ENCODE measurements at regions not wholly inside any gene's neighbourhood (a gene's known extent, or its start where the extent isn't known, plus 50 kb on each side); places are given as distances from the start of the nearest gene placed in this dataset.

DNA sequence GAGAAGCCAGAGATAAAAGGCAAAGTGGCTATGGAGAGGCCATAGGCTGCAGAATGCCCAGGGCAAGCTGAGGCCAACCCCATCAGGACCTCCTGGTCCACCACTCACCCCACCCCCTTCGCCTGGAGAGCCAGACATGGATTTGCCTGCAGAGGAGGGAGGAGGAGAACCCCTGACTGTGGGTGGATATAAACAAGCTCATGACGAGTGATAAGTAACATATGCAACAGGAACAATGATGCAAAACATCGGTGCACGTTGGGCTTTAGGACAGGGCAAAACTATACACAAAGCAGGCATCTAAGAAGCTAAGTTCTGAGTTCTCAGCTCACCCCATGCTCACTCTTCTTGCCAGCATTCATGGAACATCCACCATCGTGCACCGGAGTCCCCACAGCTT lies 150.3 kb downstream of the ETS2 start:
- Histone ChIP-seq H3K27ac (ENCODE audit: low read depth, low read length) (no peak overlapping the region), H3K27me3 (ENCODE audit: control insufficient read depth, insufficient read depth, low read length) (no peaks in the 10 kb centered on the region), H3K4me1 (ENCODE audit: control insufficient read depth, insufficient read depth, low read length) (peaks cover 6% of the 10 kb centered on the region), H3K4me3 (ENCODE audit: low read length) (no peak overlapping the region), H3K36me3 (ENCODE audit: control insufficient read depth, insufficient read depth, low read length) (no peaks in the 10 kb centered on the region), H3K9ac (ENCODE audit: low read length) (no peak overlapping the region)

DNA sequence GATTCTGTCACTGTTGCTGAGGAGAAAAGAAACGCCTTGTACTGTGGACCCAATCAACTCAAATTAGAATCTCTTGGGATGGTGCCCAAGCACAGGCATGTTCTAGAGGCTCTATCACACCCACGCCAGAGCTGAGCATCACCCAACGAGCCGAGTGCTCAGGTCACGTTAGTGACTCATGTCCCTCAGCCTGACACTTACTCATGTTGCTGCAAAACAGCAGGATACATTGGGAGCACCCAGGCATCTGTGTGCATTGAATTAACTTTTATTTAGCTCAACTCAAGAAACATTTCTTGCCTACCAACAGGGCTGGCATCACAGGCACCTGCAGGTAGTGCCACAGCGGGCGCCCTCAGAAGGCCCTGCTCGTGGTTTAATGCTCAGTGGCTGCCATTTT lies 149.8 kb downstream of the ETS2 start:
- H3K4me3 ChIP-seq (ENCODE audit: low read length): no peak overlapping the region
- H3K36me3 ChIP-seq (ENCODE audit: control insufficient read depth, insufficient read depth, low read length): no peaks in the 10 kb centered on the region
- no peak overlapping the region for H3K9ac ChIP-seq (ENCODE audit: low read length)
- peaks cover 6% of the 10 kb centered on the region for H3K4me1 ChIP-seq (ENCODE audit: control insufficient read depth, insufficient read depth, low read length)
- H3K27ac ChIP-seq (ENCODE audit: low read depth, low read length): no peak overlapping the region
- no peaks in the 10 kb centered on the region for H3K27me3 ChIP-seq (ENCODE audit: control insufficient read depth, insufficient read depth, low read length)

DNA sequence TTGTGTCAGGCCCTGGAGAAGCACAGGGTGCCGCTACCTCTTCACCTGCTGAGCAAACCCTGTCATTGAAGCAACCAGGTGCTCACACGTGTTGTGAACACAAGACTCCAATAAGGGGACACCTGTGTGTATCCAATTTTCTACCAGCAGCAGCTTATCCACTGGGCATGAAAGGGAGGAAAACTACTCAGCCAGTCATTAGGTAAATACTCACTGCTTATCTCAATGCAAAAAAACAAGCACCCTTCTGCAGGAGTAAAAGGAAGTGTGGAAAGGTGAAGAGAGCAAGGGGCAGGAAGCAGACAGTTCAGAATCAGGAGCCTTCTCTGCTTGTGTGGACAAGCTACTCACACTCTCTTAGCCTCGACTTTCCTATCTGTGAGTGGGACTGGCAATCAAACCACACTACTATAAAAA lies 148.9 kb downstream of the ETS2 start:
- no peaks in the 10 kb centered on the region for H3K27me3 ChIP-seq (ENCODE audit: control insufficient read depth, insufficient read depth, low read length)
- H3K27ac ChIP-seq (ENCODE audit: low read depth, low read length): no peak overlapping the region
- no peaks in the 10 kb centered on the region for H3K36me3 ChIP-seq (ENCODE audit: control insufficient read depth, insufficient read depth, low read length)
- no peak overlapping the region for H3K4me3 ChIP-seq (ENCODE audit: low read length)
- no peak overlapping the region for H3K9ac ChIP-seq (ENCODE audit: low read length)
- peaks cover 4% of the 10 kb centered on the region for H3K4me1 ChIP-seq (ENCODE audit: control insufficient read depth, insufficient read depth, low read length)

DNA sequence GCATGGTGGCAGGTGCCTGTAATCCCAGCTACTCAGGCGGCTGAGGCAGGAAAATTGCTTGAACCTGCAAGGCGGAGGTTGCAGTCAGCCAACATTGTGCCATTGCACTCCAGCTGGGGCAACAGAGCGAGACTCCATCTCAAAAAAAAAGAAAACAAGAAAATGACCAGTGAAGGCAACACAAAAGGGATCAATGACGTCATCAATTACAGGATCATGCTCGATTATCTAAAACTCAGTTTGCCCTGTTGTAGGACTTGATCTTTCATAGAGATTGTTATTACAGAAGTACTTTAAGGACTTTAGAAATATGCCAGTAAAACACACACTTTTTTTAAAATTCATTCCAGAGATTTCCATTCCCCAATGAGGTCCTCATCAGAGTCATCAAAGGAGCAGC lies 147.8 kb downstream of the ETS2 start:
- Histone ChIP-seq H3K4me1 (ENCODE audit: control insufficient read depth, insufficient read depth, low read length) (no peaks in the 10 kb centered on the region), H3K36me3 (ENCODE audit: control insufficient read depth, insufficient read depth, low read length) (no peaks in the 10 kb centered on the region), H3K27ac (ENCODE audit: low read depth, low read length) (no peak overlapping the region), H3K27me3 (ENCODE audit: control insufficient read depth, insufficient read depth, low read length) (no peaks in the 10 kb centered on the region), H3K9ac (ENCODE audit: low read length) (no peak overlapping the region), H3K4me3 (ENCODE audit: low read length) (no peak overlapping the region)

DNA sequence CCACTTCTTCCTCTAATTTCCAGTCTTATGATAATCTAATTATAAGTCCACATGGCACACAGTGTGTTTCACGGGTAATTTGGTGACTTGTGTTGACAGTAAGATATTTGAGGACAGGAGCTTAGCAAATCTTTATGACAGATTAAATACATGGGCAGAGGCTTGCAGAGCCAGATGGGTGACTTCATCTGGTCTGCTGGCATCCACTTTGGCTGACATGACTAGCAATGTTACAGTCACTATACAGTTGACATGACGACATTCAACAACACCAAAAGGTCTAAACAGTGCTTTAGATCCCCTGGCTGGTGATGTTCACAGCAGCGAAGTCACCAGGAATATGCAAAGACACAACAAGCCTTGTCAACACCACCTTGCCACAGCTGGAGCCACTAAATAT lies 147.2 kb downstream of the ETS2 start:
- Histone ChIP-seq H3K27me3 (ENCODE audit: control insufficient read depth, insufficient read depth, low read length) (no peaks in the 10 kb centered on the region), H3K4me1 (ENCODE audit: control insufficient read depth, insufficient read depth, low read length) (no peaks in the 10 kb centered on the region), H3K36me3 (ENCODE audit: control insufficient read depth, insufficient read depth, low read length) (no peaks in the 10 kb centered on the region), H3K4me3 (ENCODE audit: low read length) (no peak overlapping the region), H3K27ac (ENCODE audit: low read depth, low read length) (no peak overlapping the region), H3K9ac (ENCODE audit: low read length) (no peak overlapping the region)

DNA sequence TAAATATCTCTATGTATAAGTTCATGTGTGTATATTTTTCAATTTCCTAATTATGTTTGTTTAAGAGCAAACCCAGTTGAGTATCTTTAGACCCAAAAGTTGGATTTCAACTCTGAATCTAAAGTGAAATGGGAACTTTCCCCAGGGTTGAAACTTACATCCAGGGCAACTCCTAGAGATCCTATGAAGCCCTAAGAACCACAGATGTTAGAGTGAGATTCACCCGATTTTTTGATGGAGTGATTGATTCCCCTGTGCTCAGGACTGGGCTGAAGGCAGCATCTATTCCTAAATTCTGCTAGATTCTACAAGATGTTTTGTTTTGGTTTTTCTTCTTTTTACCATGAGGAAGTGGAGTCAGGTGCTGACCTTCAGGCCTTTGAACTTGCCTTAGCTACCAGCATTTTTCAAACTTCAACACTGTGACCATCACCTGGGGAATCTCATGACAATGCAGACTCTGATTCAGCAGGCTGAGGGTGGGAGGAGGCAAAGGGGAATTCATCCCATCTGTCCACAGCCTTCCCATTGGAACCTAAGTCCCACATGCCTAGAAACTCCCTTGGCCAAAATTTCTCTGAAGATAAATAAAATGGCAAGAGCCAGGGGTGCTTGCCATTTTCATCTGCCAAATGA lies 145.5 kb downstream of the ETS2 start:
- Histone ChIP-seq H3K27ac (ENCODE audit: low read depth, low read length) (no peak overlapping the region), H3K9ac (ENCODE audit: low read length) (no peak overlapping the region), H3K36me3 (ENCODE audit: control insufficient read depth, insufficient read depth, low read length) (no peaks in the 10 kb centered on the region), H3K27me3 (ENCODE audit: control insufficient read depth, insufficient read depth, low read length) (no peaks in the 10 kb centered on the region), H3K4me1 (ENCODE audit: control insufficient read depth, insufficient read depth, low read length) (no peaks in the 10 kb centered on the region), H3K4me3 (ENCODE audit: low read length) (no peak overlapping the region)

DNA sequence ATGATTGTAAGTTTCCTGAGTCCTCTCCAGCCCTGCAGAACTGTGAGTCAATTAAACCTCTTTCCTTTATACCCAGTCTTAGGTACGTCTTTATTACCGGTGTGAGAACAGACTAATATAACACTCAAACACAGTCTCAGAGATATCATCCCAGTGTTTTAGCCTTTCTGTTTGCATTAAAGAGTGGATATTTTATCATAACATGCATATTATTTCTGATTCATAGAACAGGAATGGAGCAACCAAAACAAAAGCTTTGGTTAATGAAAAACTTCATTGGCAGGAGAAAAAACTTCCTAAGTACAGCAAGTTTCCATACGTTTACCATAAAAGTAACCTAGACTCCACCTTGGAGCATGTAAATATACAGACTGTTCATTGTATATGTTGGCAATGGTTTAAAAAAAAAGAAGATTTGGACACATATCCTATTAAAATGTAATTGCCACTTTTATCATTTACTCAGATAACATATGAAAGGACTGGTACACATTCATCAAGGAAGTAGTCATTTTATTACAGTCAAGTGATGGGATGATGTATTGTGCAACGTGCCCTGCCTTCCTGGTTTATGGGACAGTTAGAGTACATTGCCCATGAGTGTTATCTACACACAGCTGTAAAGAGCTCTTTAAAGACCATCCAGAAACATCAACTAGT lies 144.8 kb downstream of the ETS2 start:
- Histone ChIP-seq H3K4me3 (ENCODE audit: low read length) (no peak overlapping the region), H3K27me3 (ENCODE audit: control insufficient read depth, insufficient read depth, low read length) (no peaks in the 10 kb centered on the region), H3K27ac (ENCODE audit: low read depth, low read length) (no peak overlapping the region), H3K4me1 (ENCODE audit: control insufficient read depth, insufficient read depth, low read length) (no peaks in the 10 kb centered on the region), H3K36me3 (ENCODE audit: control insufficient read depth, insufficient read depth, low read length) (no peaks in the 10 kb centered on the region), H3K9ac (ENCODE audit: low read length) (no peak overlapping the region)

DNA sequence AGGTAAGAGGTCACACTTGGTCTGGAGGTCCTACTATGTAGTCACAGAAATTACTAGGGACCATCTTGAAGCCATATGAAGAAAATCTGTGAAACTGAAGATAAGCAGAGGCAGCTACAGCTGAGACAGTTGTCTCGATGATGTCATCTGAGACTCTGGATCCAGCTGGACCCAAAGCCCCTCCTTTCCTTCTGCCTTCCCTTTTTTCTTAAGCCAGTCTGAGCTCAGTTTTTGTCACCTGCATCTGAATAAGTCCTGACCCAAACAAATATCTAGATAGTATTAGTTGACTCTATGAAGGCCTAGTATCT lies 143.3 kb downstream of the ETS2 start:
- no peak overlapping the region for H3K27ac ChIP-seq (ENCODE audit: low read depth, low read length)
- no peak overlapping the region for H3K9ac ChIP-seq (ENCODE audit: low read length)

DNA sequence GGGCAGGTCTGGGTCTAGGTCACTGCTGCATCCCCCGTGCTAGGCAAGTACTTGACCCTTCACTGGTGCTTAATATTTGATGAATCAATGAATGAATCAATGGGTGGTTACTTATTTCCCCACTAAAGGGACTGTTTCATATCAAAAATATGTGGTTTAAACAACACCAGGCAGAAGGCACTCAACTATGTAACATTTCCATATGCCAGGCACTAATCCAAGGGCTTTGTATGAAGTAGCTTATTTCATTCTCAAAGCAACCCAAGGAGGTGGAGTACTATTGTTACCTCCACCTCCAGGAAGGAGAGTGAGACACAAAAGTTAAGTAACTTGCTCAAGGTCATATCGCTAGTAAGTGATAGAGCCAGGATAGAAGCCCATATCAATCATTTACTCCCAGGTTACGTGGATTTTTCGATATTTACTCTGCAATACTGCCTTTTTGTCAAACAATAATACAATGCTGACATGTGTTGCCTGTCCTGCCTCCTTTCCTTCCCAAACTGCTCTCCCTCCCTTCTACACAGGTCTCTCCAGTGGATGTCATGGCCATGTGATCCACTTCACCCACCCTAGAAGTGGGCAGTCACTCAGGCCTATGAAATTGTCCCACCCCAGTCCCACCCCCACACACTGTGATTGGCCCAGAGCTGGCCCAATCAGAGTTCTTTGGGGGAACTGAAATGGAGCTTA lies 142.8 kb downstream of the ETS2 start:
- Histone ChIP-seq H3K27me3 (ENCODE audit: control insufficient read depth, insufficient read depth, low read length) (no peaks in the 10 kb centered on the region), H3K9ac (ENCODE audit: low read length) (no peak overlapping the region), H3K4me1 (ENCODE audit: control insufficient read depth, insufficient read depth, low read length) (no peaks in the 10 kb centered on the region), H3K27ac (ENCODE audit: low read depth, low read length) (no peak overlapping the region), H3K4me3 (ENCODE audit: low read length) (no peak overlapping the region), H3K36me3 (ENCODE audit: control insufficient read depth, insufficient read depth, low read length) (no peaks in the 10 kb centered on the region)

More for the DNA sequence above, 143.3 kb downstream of the ETS2 start:
- Histone ChIP-seq H3K36me3 (ENCODE audit: control insufficient read depth, insufficient read depth, low read length) (no peaks in the 10 kb centered on the region), H3K4me1 (ENCODE audit: control insufficient read depth, insufficient read depth, low read length) (no peaks in the 10 kb centered on the region), H3K4me3 (ENCODE audit: low read length) (no peak overlapping the region), H3K27me3 (ENCODE audit: control insufficient read depth, insufficient read depth, low read length) (no peaks in the 10 kb centered on the region)

DNA sequence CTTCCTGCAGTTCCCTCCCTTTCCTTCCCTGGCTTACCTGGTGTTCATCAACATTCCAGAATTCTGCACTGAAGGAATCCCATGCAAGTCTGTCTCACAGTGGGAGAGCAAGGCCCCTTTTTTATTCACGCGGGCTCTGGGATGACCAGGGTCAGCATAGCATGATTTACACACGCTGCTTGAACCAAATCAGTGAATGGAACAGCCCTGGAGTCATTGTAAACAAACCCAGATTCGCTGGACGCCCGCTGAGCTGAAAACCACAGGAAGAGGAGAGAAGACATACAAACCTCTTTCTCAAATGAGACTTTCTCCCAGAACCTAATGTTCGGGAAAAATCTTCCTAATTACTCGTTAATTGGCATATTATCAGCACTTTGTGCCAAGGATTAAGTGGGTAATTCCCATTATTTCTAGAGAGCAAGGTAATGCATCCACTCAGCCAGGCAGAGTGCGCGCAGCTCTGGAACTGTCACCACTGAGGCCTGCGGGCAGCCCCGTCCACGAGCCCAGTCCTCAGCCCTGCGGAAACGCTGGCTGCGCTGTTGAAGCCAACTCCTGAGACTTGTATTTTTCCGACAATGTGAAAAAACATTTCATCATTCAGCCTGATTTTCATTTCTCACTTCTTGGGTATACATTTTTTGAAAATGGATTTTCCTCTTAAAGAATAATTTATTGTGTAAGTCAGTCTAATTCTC lies 140.0 kb downstream of the ETS2 start:
- Histone ChIP-seq H3K4me1 (ENCODE audit: control insufficient read depth, insufficient read depth, low read length) (no peaks in the 10 kb centered on the region), H3K27ac (ENCODE audit: low read depth, low read length) (no peak overlapping the region), H3K9ac (ENCODE audit: low read length) (no peak overlapping the region), H3K36me3 (ENCODE audit: control insufficient read depth, insufficient read depth, low read length) (no peaks in the 10 kb centered on the region), H3K4me3 (ENCODE audit: low read length) (no peak overlapping the region), H3K27me3 (ENCODE audit: control insufficient read depth, insufficient read depth, low read length) (no peaks in the 10 kb centered on the region)

DNA sequence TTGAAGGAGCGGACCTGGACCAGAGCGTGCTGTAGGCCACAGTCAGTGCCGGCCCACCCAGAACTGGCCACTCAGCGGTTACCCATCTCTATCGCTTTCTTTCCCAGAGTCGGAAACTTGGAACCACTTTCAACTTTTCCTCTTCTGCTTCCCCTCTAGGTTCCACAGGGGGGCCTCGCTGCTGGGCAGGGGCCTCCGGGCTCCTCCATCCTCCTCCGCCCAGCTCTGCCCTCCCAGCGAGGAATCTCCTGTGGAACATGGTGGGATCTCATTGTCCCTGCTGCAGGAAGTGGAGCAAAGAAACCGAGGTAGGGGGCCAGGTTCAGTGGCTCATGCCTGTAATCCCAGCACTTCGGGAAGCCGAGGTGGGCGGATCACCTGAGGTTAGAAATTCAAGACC lies 139.2 kb downstream of the ETS2 start:
- no peak overlapping the region for H3K27ac ChIP-seq (ENCODE audit: low read depth, low read length)
- no peaks in the 10 kb centered on the region for H3K36me3 ChIP-seq (ENCODE audit: control insufficient read depth, insufficient read depth, low read length)
- H3K4me1 ChIP-seq (ENCODE audit: control insufficient read depth, insufficient read depth, low read length): no peaks in the 10 kb centered on the region
- no peak overlapping the region for H3K9ac ChIP-seq (ENCODE audit: low read length)
- no peaks in the 10 kb centered on the region for H3K27me3 ChIP-seq (ENCODE audit: control insufficient read depth, insufficient read depth, low read length)
- H3K4me3 ChIP-seq (ENCODE audit: low read length): no peak overlapping the region

DNA sequence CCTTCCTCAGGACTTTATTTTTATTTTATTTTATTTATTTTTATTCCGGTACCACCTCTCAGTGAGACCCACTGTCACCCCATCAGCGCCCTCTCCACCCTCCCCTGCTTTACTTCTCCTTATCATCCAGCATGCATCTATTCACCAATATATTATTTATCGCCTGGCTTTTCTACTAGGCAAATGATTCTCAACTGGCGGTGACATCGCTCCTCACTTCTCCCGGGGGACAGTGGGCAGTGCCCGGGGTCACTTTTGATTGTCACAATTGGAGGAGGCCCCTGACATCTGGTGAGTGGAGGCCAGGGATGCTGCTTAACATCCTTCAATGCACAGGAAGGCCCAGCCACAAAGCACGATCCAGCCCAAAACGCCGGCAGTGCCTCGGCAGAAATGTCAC lies 138.7 kb downstream of the ETS2 start:
- Histone ChIP-seq H3K27me3 (ENCODE audit: control insufficient read depth, insufficient read depth, low read length) (no peaks in the 10 kb centered on the region), H3K36me3 (ENCODE audit: control insufficient read depth, insufficient read depth, low read length) (no peaks in the 10 kb centered on the region), H3K4me3 (ENCODE audit: low read length) (no peak overlapping the region), H3K27ac (ENCODE audit: low read depth, low read length) (no peak overlapping the region), H3K9ac (ENCODE audit: low read length) (no peak overlapping the region), H3K4me1 (ENCODE audit: control insufficient read depth, insufficient read depth, low read length) (no peaks in the 10 kb centered on the region)

All from rectal smooth muscle tissue (tissue), 1 donor.